GM23248 (cell line): ENCODE measurements at regions not wholly inside any gene's neighbourhood (a gene's known extent, or its start where the extent isn't known, plus 50 kb on each side); places are given as distances from the start of the nearest gene placed in this dataset.

Source experiments
- DNase-seq: peaks from one replicate; pipeline ENCODE4 v3.0.0-alpha.2; 2015
- H2AFZ ChIP-seq: fragments of 200-600 bp; sonication (generic); 2 replicates; pipeline ENCODE4 v1.6.1; 2016; ENCODE audit warnings: antibody characterized with exemption
- H3F3A ChIP-seq: fragments of 200-600 bp; sonication (generic); 2 replicates; pipeline ENCODE4 v1.6.1; 2016; ENCODE audit warnings: mild to moderate bottlenecking, antibody characterized with exemption, mixed run types; ENCODE audit not compliant: insufficient read depth
- H3K27ac ChIP-seq: fragments of 200-600 bp; sonication (generic); 2 replicates; pipeline ENCODE4 v1.5.1; 2016; ENCODE audit warnings: mild to moderate bottlenecking
- H3K27me3 ChIP-seq: fragments of 200-600 bp; sonication (generic); replicated peaks from 2 replicates; pipeline ENCODE4 v1.6.1; 2016; ENCODE audit warnings: mild to moderate bottlenecking; ENCODE audit not compliant: insufficient read depth
- H3K36me3 ChIP-seq: fragments of 200-600 bp; sonication (generic); 2 replicates; pipeline ENCODE4 v1.6.1; 2016; ENCODE audit warnings: low read depth, mild to moderate bottlenecking
- H3K4me1 ChIP-seq: fragments of 200-600 bp; sonication (generic); 2 replicates; pipeline ENCODE4 v1.6.1; 2016; ENCODE audit warnings: mild to moderate bottlenecking; ENCODE audit not compliant: insufficient read depth
- H3K4me2 ChIP-seq: fragments of 200-600 bp; sonication (generic); one replicate; pipeline ENCODE4 v1.6.1; 2016; ENCODE audit warnings: mild to moderate bottlenecking; ENCODE audit not compliant: unreplicated experiment
- H3K4me3 ChIP-seq: fragments of 200-600 bp; sonication (generic); 2 replicates; pipeline ENCODE4 v1.5.1; 2016; ENCODE audit warnings: mild to moderate bottlenecking
- H3K79me2 ChIP-seq: fragments of 200-600 bp; sonication (generic); 2 replicates; pipeline ENCODE4 v1.6.1; 2016; ENCODE audit warnings: mild to moderate bottlenecking; ENCODE audit not compliant: insufficient read depth
- H3K9ac ChIP-seq: fragments of 200-600 bp; sonication (generic); 2 replicates; pipeline ENCODE4 v1.6.1; 2016; ENCODE audit warnings: mild to moderate bottlenecking
- H3K9me2 ChIP-seq: fragments of 200-600 bp; sonication (generic); 2 replicates; pipeline ENCODE4 v1.6.1; 2016; ENCODE audit warnings: mixed run types, mild to moderate bottlenecking, moderate library complexity; ENCODE audit not compliant: insufficient read depth
- H3K9me3 ChIP-seq: fragments of 200-600 bp; sonication (generic); one replicate; pipeline ENCODE4 v1.6.1; 2017; ENCODE audit warnings: low read depth
- H4K20me1 ChIP-seq: fragments of 200-600 bp; sonication (generic); 2 replicates; pipeline ENCODE4 v1.6.0; 2016; ENCODE audit not compliant: insufficient read depth
- EZH2 ChIP-seq: fragments of 200-600 bp; sonication (generic); IDR thresholded peaks from 2 replicates; pipeline ENCODE4 v1.6.1; 2018; ENCODE audit warnings: antibody characterized with exemption, mild to moderate bottlenecking; ENCODE audit not compliant: insufficient read depth, poor library complexity, severe bottlenecking
- EZH2phosphoT487 ChIP-seq: fragments of 200-600 bp; sonication (generic); IDR thresholded peaks from 2 replicates; pipeline ENCODE4 v1.6.1; 2018; ENCODE audit warnings: antibody characterized with exemption, moderate library complexity, mild to moderate bottlenecking, low read depth; ENCODE audit not compliant: insufficient read depth
- WGBS, 2 experiments: methylation state at CpG; one replicate each; pipeline ENCODE4 v1.1.6; 2015 to 2017; ENCODE audit warnings: low lambda C conversion rate in 2 of 2, low coverage in 1 of 2; ENCODE audit errors: missing lambda C conversion rate in 2 of 2; 5-methylcytosine and 5-hydroxymethylcytosine counted together
- in situ Hi-C: fragments of 300-500 bp; cut with MboI; formaldehyde crosslinking; loops from 2 replicates; pipeline ENCODE4 v1.15.0; 2020

DNA sequence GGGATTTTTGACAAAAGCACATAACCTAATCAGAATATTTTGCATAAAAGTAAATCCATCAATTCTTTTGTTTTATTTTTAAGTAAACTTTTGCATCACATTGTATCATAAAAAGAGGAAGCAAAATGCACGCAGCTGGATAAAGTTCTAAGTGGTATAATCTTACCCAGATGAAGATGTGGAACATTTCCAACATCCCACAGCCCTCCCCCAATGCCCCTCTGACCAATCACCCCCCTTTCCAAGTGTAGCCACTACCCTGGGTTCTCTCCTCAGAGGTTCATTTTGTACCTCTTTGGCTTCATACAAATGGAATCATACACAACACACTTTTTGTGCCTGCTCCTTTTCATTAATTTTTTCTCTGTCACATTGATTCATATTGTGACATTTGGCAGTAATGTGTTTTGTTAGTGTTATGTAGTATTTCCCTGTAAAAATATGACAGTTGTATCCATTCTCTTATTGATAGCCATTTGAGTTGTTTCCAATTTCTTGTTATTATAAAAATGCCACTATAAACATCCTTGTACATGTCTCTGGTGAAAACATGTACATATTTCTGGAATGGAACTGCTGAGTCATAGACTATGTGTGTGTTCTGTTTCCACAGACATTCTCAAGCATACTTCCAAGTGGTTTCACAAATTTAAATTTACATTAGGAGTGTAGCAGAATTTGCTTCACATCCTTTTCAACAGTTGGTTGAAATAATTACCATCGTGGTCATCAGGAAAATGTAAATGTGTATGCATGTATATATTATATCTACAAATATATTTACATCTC is 92.9 kb upstream of the SYNDIG1 start:
- peak; percentile 56 for DNase-seq
- Histone ChIP-seq H3K4me3 (no peak overlapping the region), H3K9me2 (no peaks in the 10 kb centered on the region), H3K4me2 (no peak overlapping the region), H3K27ac (no peak overlapping the region), H3K79me2 (no peaks in the 10 kb centered on the region), H3K27me3 (no peaks in the 10 kb centered on the region), H3F3A (peaks cover 12% of the 10 kb centered on the region), H3K9me3 (no peaks in the 10 kb centered on the region), H2AFZ (no peak overlapping the region), H4K20me1 (no peaks in the 10 kb centered on the region), H3K36me3 (no peaks in the 10 kb centered on the region), H3K4me1 (peaks cover 11% of the 10 kb centered on the region), H3K9ac (no peak overlapping the region)
- in situ Hi-C loops, result no loop called here
- TF ChIP-seq EZH2phosphoT487, result no peak
- TF ChIP-seq EZH2, result no peak
- WGBS, 2 experiments, result 4 to 6% methylated on average over 2 of the region's 2 CpGs

DNA sequence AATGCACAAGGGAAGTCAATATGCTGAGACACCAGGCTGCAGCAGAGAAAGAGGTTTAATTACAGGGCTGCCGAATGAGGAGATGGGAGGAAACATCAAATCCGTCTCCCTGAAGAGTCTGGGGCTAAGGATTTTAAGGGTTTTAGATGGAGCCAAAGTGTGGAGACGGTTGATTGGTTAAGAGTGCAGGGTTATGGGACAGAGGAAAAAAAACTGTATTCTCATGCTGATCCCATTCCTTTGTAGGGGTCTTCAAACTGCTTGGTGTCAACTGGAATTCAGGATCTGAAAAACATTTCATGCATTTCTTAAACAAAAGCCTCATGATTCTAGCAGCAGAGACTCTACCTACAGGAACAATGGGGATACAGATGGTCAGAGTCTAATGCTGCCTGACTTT is 96.1 kb upstream of the SYNDIG1 start:
- H3K36me3 ChIP-seq, result no peaks in the 10 kb centered on the region
- no peak overlapping the region for H3K4me3 ChIP-seq
- TF ChIP-seq EZH2, result no peak
- no peak for TF ChIP-seq EZH2phosphoT487
- H4K20me1 ChIP-seq, result no peaks in the 10 kb centered on the region
- H3K27me3 ChIP-seq, result no peaks in the 10 kb centered on the region
- H3K4me2 ChIP-seq, result no peak overlapping the region
- H3K9me3 ChIP-seq, result no peaks in the 10 kb centered on the region
- no peaks in the 10 kb centered on the region for H3K79me2 ChIP-seq
- no peaks in the 10 kb centered on the region for H3K9me2 ChIP-seq
- DNase-seq, result no peak
- 44 to 47% methylated on average over 3 of the region's 3 CpGs for WGBS, 2 experiments
- in situ Hi-C loops, result no loop called here
- no peak overlapping the region for H2AFZ ChIP-seq
- H3F3A ChIP-seq, result no peaks in the 10 kb centered on the region
- no peak overlapping the region for H3K27ac ChIP-seq
- no peaks in the 10 kb centered on the region for H3K4me1 ChIP-seq
- H3K9ac ChIP-seq, result no peak overlapping the region

DNA sequence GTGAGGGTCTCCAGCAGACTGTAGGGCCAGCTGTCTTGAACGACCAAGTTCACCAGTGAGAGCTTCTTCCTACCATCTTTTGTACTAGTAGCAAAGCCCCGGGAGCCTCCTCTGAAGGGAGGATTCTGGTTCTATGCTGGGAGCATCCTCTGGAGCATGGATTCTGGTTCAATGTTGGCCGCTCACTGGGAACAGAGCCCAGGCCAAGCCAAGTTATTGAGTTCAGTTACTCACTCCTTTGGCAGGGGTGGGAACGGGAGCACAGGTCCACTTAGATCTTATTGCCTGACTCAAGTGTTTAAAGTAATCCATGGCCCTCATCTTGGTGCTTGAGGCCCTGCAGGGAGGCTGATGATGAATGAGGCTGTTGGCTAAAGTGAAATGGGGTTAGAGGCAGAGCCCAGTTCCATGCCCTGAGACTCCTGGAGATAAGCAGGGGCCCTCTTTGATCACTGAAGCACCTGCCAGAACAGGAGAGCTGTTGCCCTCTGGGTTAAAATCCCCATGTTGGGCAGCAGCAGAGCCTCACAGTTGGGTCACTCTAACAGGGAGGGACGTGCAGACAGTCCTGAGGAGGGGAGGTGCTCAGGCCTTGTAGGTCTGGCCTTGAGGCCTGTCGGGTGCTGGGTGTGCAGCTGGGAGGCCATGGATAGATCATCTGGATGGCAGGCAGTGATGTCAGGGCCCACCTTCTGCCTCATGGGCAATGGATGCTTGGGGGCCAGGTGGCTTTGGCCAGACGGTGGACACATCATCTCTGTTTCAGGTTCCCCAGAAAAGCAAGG is 98.3 kb upstream of the SYNDIG1 start:
- Histone ChIP-seq H3K4me1 (no peaks in the 10 kb centered on the region), H3K9ac (no peak overlapping the region), H3K27ac (no peak overlapping the region), H3K36me3 (no peaks in the 10 kb centered on the region), H4K20me1 (no peaks in the 10 kb centered on the region), H2AFZ (no peak overlapping the region), H3K79me2 (no peaks in the 10 kb centered on the region), H3K27me3 (no peaks in the 10 kb centered on the region; the same call in 1 of the 2 replicates), H3K4me2 (no peak overlapping the region), H3F3A (no peaks in the 10 kb centered on the region), H3K4me3 (no peak overlapping the region), H3K9me2 (no peaks in the 10 kb centered on the region), H3K9me3 (no peaks in the 10 kb centered on the region)
- TF ChIP-seq EZH2 (no peak), EZH2phosphoT487 (no peak)
- in situ Hi-C loops, result no loop called here
- 44 to 51% methylated on average over 7 of the region's 7 CpGs for WGBS, 2 experiments
- no peak for DNase-seq

DNA sequence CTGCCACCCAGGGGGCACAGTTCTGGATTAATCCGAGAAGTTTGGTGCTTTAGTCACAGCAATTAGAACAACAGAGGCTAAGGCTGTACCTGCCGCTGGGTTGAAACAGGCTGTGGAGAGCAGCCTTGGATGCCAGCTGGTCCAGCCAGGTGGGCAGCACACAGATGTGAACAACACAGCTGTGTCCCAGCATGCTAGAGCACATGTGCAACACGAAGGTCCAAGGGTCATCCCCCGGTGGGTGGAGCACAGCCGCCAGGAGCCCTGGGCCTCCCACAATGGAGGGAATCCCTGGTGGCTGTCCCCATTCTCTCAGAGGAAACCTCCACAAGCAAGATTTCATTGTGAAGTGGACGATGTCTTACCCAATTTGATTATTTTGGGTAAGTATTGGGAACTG is 99.2 kb upstream of the SYNDIG1 start:
- no peak overlapping the region for H3K9ac ChIP-seq
- no peaks in the 10 kb centered on the region for H3K79me2 ChIP-seq
- no peaks in the 10 kb centered on the region for H3F3A ChIP-seq
- no peak overlapping the region for H3K4me2 ChIP-seq
- H3K27ac ChIP-seq, result no peak overlapping the region
- H3K36me3 ChIP-seq, result no peaks in the 10 kb centered on the region
- no peak overlapping the region for H3K4me3 ChIP-seq
- peaks cover 6% of the 10 kb centered on the region; the same call in 1 of the 2 replicates for H3K27me3 ChIP-seq
- TF ChIP-seq EZH2 (no peak), EZH2phosphoT487 (no peak)
- no peaks in the 10 kb centered on the region for H3K9me3 ChIP-seq
- H2AFZ ChIP-seq, result no peak overlapping the region
- no peaks in the 10 kb centered on the region for H3K4me1 ChIP-seq
- DNase-seq, result no peak
- H3K9me2 ChIP-seq, result no peaks in the 10 kb centered on the region
- no peaks in the 10 kb centered on the region for H4K20me1 ChIP-seq
- WGBS, 2 experiments, result 52 to 70% methylated on average over 6 of the region's 6 CpGs
- in situ Hi-C loops, result no loop called here
